A549 (cell line): ENCODE measurements at regions not wholly inside any gene's neighbourhood (a gene's known extent, or its start where the extent isn't known, plus 50 kb on each side); places are given as distances from the start of the nearest gene placed in this dataset.
A peak's percentile ranks its signal among the peaks of the same experiment; 100 is the strongest.

Experiments used
- ATAC-seq, 2 experiments: fragments of 200-7000 bp in 1 of 2; fragments of >200 bp in 1 of 2; cut with Nextera tagmentation in 1 of 2; cut with Tn5 transposase in 1 of 2; 3 replicates each; pipeline versions ENCODE4 v1.8.0 to v1.9.1; 2018 to 2020; ENCODE audit warnings: mild to moderate bottlenecking in 1 of 2, moderate library complexity in 1 of 2
- CTCF ChIA-PET: fragments of 300-600 bp; sonication (Branson Sonifier 250); formaldehyde crosslinking; extraction: SDS; loops from one replicate; lab custom pipeline; 2021; ENCODE audit warnings: antibody characterized with exemption, inconsistent platforms; lab: Yijun Ruan, JAX
- POLR2A ChIA-PET: fragments of 350-600 bp; formaldehyde crosslinking; extraction: SDS; loops from one replicate; lab custom pipeline; 2021; ENCODE audit warnings: antibody characterized with exemption, inconsistent platforms; lab: Yijun Ruan, JAX
- DNase-seq, 2 experiments: peaks; one replicate each; pipeline versions ENCODE4 v3.0.0 to v3.0.0-alpha.2; 2011 to 2016; ENCODE audit warnings: low read depth in 1 of 2, low spot score in 1 of 2
- FAIRE-seq: peaks from 2 replicates; lab custom pipeline; 2011; peaks lifted over from hg19 to GRCh38; lab: Jason Lieb, UNC
- H3K27ac ChIP-seq, 2 experiments: fragments of >200 bp; sonication (Bioruptor Twin); formaldehyde crosslinking; 3 replicates each; pipeline ENCODE4 v1.5.1; 2016 to 2017
- H3K4me1 ChIP-seq: fragments of >200 bp; sonication (Bioruptor Twin); formaldehyde crosslinking; 3 replicates; pipeline ENCODE4 v1.6.1; 2016
- H3K4me2 ChIP-seq: fragments of >200 bp; sonication (Bioruptor Twin); formaldehyde crosslinking; 3 replicates; pipeline ENCODE4 v1.6.1; 2016
- H3K4me3 ChIP-seq: fragments of >200 bp; sonication (Bioruptor Twin); formaldehyde crosslinking; 3 replicates; pipeline ENCODE4 v1.5.1; 2016
- H3K9me3 ChIP-seq: fragments of >200 bp; sonication (Bioruptor Twin); formaldehyde crosslinking; 3 replicates; pipeline ENCODE4 v1.6.1; 2016
- BHLHE40 ChIP-seq: IDR thresholded peaks from 2 replicates; pipeline ENCODE4 v1.6.1; 2012; ENCODE audit warnings: low read depth, low read length, inconsistent platforms
- CEBPB ChIP-seq, 2 experiments: fragments of >200 bp in 1 of 2; sonication (Bioruptor Twin) in 1 of 2; formaldehyde crosslinking in 1 of 2; IDR thresholded peaks; 2 replicates each; pipeline ENCODE4 v1.6.1; 2012 to 2016
- CHD2 ChIP-seq: fragments of 150-350 bp; IDR thresholded peaks from 2 replicates; pipeline ENCODE4 v1.6.1; 2014; ENCODE audit warnings: low read length; ENCODE audit not compliant: partially characterized antibody
- CHD4 ChIP-seq: fragments of 200-600 bp; sonication (generic); IDR thresholded peaks from 2 replicates; pipeline ENCODE4 v1.6.1; 2016; ENCODE audit warnings: antibody characterized with exemption, mild to moderate bottlenecking, borderline replicate concordance
- CTCF ChIP-seq: fragments of >200 bp; sonication (Bioruptor Twin); formaldehyde crosslinking; IDR thresholded peaks from 3 replicates; pipeline ENCODE4 v1.5.1; 2016
- E2F6 ChIP-seq: IDR thresholded peaks from 2 replicates; pipeline ENCODE4 v1.6.1; 2012; ENCODE audit warnings: low read depth, borderline replicate concordance
- ESRRA ChIP-seq: fragments of 150-350 bp; IDR thresholded peaks from 2 replicates; pipeline ENCODE4 v1.6.1; 2014; ENCODE audit warnings: mild to moderate bottlenecking, low read length, borderline replicate concordance
- HOXA7 ChIP-seq: fragments of 250-450 bp; sonication (Bioruptor Pico); IDR thresholded peaks from 2 replicates; pipeline ENCODE4 v1.5.0; 2020; ENCODE audit warnings: mild to moderate bottlenecking, moderate library complexity
- KDM5A ChIP-seq: fragments of 200-600 bp; sonication (generic); IDR thresholded peaks from 2 replicates; pipeline ENCODE4 v1.6.1; 2016; ENCODE audit warnings: antibody characterized with exemption, mild to moderate bottlenecking
- MAFK ChIP-seq: fragments of 450-650 bp; IDR thresholded peaks from 2 replicates; pipeline ENCODE4 v1.6.1; 2014; ENCODE audit not compliant: partially characterized antibody
- NFE2L2 ChIP-seq: fragments of 150-350 bp; conservative IDR thresholded peaks from 2 replicates; pipeline ENCODE4 v1.6.1; 2014; ENCODE audit warnings: low read length
- POLR2A ChIP-seq: IDR thresholded peaks from 2 replicates; pipeline ENCODE4 v1.6.1; 2012; ENCODE audit warnings: mild to moderate bottlenecking, low read length
- RARB ChIP-seq: fragments of 250-450 bp; sonication (Bioruptor Pico); IDR thresholded peaks from 2 replicates; pipeline ENCODE4 v1.8.0; 2021; ENCODE audit warnings: mild to moderate bottlenecking, moderate library complexity
- REST ChIP-seq: fragments of 200-600 bp; sonication (generic); IDR thresholded peaks from 2 replicates; pipeline ENCODE4 v1.6.1; 2016; ENCODE audit warnings: antibody characterized with exemption, mild to moderate bottlenecking, moderate library complexity
- SMC3 ChIP-seq: fragments of >200 bp; sonication (Bioruptor Twin); formaldehyde crosslinking; IDR thresholded peaks from 3 replicates; pipeline ENCODE4 v1.6.1; 2018; ENCODE audit warnings: inconsistent platforms
- TFCP2L1 ChIP-seq: fragments of 250-450 bp; sonication (Bioruptor Pico); IDR thresholded peaks from 2 replicates; pipeline ENCODE4 v1.5.0; 2021; ENCODE audit warnings: mild to moderate bottlenecking
- TP53 ChIP-seq: fragments of 250-450 bp; sonication (Bioruptor Pico); IDR thresholded peaks from 2 replicates; pipeline ENCODE4 v1.5.0; 2021; ENCODE audit warnings: mild to moderate bottlenecking, moderate library complexity
- ZSCAN20 ChIP-seq: fragments of 250-450 bp; sonication (Bioruptor Pico); IDR thresholded peaks from 2 replicates; pipeline ENCODE4 v1.8.0; 2022; ENCODE audit warnings: mild to moderate bottlenecking, moderate library complexity
- WGBS: methylation state at CpG from one replicate; pipeline ENCODE4 v1.1.6; 2017; ENCODE audit errors: missing lambda C conversion rate; 5-methylcytosine and 5-hydroxymethylcytosine counted together

- H3K9me3 ChIP-seq = no peaks in the 10 kb centered on the region
- ATAC-seq = no peak
- H3K4me1 ChIP-seq = no peaks in the 10 kb centered on the region
- 78% methylated on average over 25 of the region's 25 CpGs for WGBS
- H3K4me3 ChIP-seq = no peak overlapping the region
- CTCF ChIA-PET = interaction anchor here (0.5 to 1.1 kb wide), 3 partner anchors 30 to 1363 kb away, joined by 3 read pairs; no protein-coding TSS in a partner anchor
- H3K27ac ChIP-seq = no peak overlapping the region
- TF ChIP-seq KDM5A (no peak), TP53 (CRISPR knock-in tag) (no peak), BHLHE40 (no peak), E2F6 (no peak), SMC3 (no peak), REST (no peak), TFCP2L1 (no peak), CTCF (no peak), ESRRA (no peak)
- TF ChIP-seq, all 56 proteins: peak for 0
- no peak overlapping the region for H3K4me2 ChIP-seq
- no peak for FAIRE-seq
- no peak for DNase-seq
- POLR2A ChIA-PET = no interaction called here
These were observed 55.8 kb upstream of the GALNT9 start for GRCh38 chr12:132384916-132385774.

GRCh38 chr12:132380641-132381040 lies 51.3 kb upstream of the GALNT9 start:
- TF ChIP-seq CHD2 = no peak
- TF ChIP-seq NFE2L2 = no peak
- TF ChIP-seq RARB (CRISPR knock-in tag) = no peak
- no peak for TF ChIP-seq ZSCAN20 (CRISPR knock-in tag)
- TF ChIP-seq HOXA7 (CRISPR knock-in tag) = no peak
- WGBS = 68% methylated on average over 3 of the region's 3 CpGs
- Histone ChIP-seq H3K4me1 (0 out of 3 replicates have a peak, but pooled peaks cover 3% of the 10 kb centered on the region), H3K4me3 (no peak overlapping the region), H3K27ac (no peak overlapping the region), H3K9me3 (no peaks in the 10 kb centered on the region), H3K4me2 (peak overlapping the region; percentile 53; the same call in 2 of the 3 replicates)
- DNase-seq (no peak), ATAC-seq (no peak), FAIRE-seq (no peak)
- CTCF ChIA-PET = no interaction called here
- POLR2A ChIA-PET = no interaction called here

GRCh38 chr12:132379996-132380395 lies 50.6 kb upstream of the GALNT9 start:
- Histone ChIP-seq H3K27ac (peak overlapping the region; percentile 5 to 6; a peak in 2 of 6 replicates), H3K9me3 (no peaks in the 10 kb centered on the region), H3K4me2 (peak overlapping the region; percentile 53), H3K4me1 (0 out of 3 replicates have a peak, but pooled peaks cover 3% of the 10 kb centered on the region), H3K4me3 (no peak overlapping the region)
- WGBS = 79% methylated on average over 25 of the region's 25 CpGs
- ATAC-seq (peak; percentile 69; a peak in 5 of 6 replicates), DNase-seq (peak; percentile 31 to 51), FAIRE-seq (no peak)
- POLR2A ChIA-PET = no interaction called here
- no peak for TF ChIP-seq CHD4
- peak; percentile 11; the same call in 1 of the 2 replicates for TF ChIP-seq POLR2A
- TF ChIP-seq CEBPB (IDR thresholded peaks at IDR 0.05) = peak in 1 of 2 experiments; percentile 30; a peak in 1 of 4 replicates
- no peak for TF ChIP-seq MAFK
- TF ChIP-seq, all 56 proteins: peak for 2
- CTCF ChIA-PET = interaction anchor here (1.2 to 1.3 kb wide), 2 partner anchors 11 to 34 kb away, joined by 3 to 9 read pairs; no protein-coding TSS in a partner anchor
